ENCODE measurements at regions not wholly inside any gene's neighbourhood (a gene's known extent, or its start where the extent isn't known, plus 50 kb on each side); places are given as distances from the start of the nearest gene placed in this dataset.

GRCh38 chr5:44665101-44665701 is 143.5 kb upstream of the MRPS30 start:
- POLR2A ChIA-PET, result no interaction called here
- Histone ChIP-seq H2AFZ (ENCODE audit: low read depth) (no peak overlapping the region), H4K20me1 (ENCODE audit: insufficient read depth) (no peaks in the 10 kb centered on the region), H3K27me3 (ENCODE audit: insufficient read depth) (no peaks in the 10 kb centered on the region), H3K4me2 (no peak overlapping the region), H3K9me3 (no peaks in the 10 kb centered on the region), H3K4me3 (ENCODE audit: low read depth in 2 of 2, low read length in 1 of 2) (no peak overlapping the region), H3K36me3 (replicated peaks in 1 of 2; ENCODE audit: control insufficient read depth in 1 of 2, insufficient read depth in 2 of 2, low read length in 1 of 2) (no peaks in the 10 kb centered on the region), H3K27ac (ENCODE audit: low read depth in 2 of 2, low read length in 1 of 2) (no peak overlapping the region), H3F3A (replicated peaks; ENCODE audit: insufficient read depth) (no peaks in the 10 kb centered on the region), H3K9me2 (no peaks in the 10 kb centered on the region), H3K9ac (no peak overlapping the region), H3K4me1 (ENCODE audit: control insufficient read depth in 1 of 2, insufficient read depth in 2 of 2, low read depth in 1 of 2, low read length in 1 of 2) (no peaks in the 10 kb centered on the region), H3K79me2 (ENCODE audit: insufficient read depth) (no peaks in the 10 kb centered on the region)
- CTCF ChIA-PET, result no interaction called here
- DNase-seq, result no peak
- TF ChIP-seq EP300 (IDR thresholded peaks at IDR 0.05; ENCODE audit: borderline replicate concordance in 1 of 2, low read depth in 1 of 2, low read length in 1 of 2) (no peak), SMC3 (IDR thresholded peaks at IDR 0.05; ENCODE audit: low read depth, low read length) (no peak), NFIC (IDR thresholded peaks at IDR 0.05; ENCODE audit: borderline replicate concordance) (no peak), RAD21 (IDR thresholded peaks at IDR 0.05; ENCODE audit: low read length) (no peak), POLR2AphosphoS5 (IDR thresholded peaks at IDR 0.05; ENCODE audit: low read depth, low read length) (no peak), GABPA (IDR thresholded peaks at IDR 0.05; ENCODE audit: low read depth) (no peak), SIN3A (IDR thresholded peaks at IDR 0.05; ENCODE audit: borderline replicate concordance, low read depth, low read length) (no peak), MEF2A (IDR thresholded peaks at IDR 0.05; ENCODE audit: borderline replicate concordance, low read depth) (no peak)
- TF ChIP-seq, protein P1, sequence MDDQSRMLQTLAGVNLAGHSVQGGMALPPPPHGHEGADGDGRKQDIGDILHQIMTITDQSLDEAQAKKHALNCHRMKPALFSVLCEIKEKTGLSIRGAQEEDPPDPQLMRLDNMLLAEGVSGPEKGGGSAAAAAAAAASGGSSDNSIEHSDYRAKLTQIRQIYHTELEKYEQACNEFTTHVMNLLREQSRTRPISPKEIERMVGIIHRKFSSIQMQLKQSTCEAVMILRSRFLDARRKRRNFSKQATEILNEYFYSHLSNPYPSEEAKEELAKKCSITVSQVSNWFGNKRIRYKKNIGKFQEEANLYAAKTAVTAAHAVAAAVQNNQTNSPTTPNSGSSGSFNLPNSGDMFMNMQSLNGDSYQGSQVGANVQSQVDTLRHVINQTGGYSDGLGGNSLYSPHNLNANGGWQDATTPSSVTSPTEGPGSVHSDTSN (IDR thresholded peaks at IDR 0.05), result no peak
- TF ChIP-seq, protein P2, sequence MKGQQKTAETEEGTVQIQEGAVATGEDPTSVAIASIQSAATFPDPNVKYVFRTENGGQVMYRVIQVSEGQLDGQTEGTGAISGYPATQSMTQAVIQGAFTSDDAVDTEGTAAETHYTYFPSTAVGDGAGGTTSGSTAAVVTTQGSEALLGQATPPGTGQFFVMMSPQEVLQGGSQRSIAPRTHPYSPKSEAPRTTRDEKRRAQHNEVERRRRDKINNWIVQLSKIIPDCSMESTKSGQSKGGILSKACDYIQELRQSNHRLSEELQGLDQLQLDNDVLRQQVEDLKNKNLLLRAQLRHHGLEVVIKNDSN (IDR thresholded peaks at IDR 0.05; ENCODE audit: borderline replicate concordance, low read depth), result no peak
- WGBS (ENCODE audit: low lambda C conversion rate), result 15% methylated on average over 9 of the region's 9 CpGs

DNA sequence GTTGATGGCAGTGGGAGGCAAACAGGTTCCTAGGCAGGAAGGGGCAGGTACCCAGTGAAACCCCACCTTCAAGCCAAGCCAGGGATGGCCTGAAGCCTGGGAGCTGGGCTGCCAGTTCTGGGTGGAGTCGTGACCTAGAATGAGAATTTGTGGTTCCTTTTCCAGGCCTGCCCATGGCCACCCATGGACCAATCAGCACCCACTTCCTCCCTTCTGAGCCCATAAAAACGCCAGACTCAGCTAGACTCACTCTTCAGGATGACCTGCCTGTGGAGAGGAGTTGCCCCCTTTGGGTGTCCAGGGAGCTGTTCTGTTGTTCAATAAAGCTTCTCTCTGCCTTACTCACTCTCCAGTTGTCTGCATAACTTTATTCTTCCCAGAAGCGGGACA is 144.0 kb upstream of the MRPS30 start:
- H3K4me1 ChIP-seq (ENCODE audit: control insufficient read depth in 1 of 2, insufficient read depth in 2 of 2, low read depth in 1 of 2, low read length in 1 of 2), result no peaks in the 10 kb centered on the region
- TF ChIP-seq FOXJ3 (CRISPR knock-in tag; IDR thresholded peaks at IDR 0.05) (no peak), NFIC (IDR thresholded peaks at IDR 0.05; ENCODE audit: borderline replicate concordance) (no peak), RCOR1 (IDR thresholded peaks at IDR 0.05; ENCODE audit: low read length) (no peak), JUND (IDR thresholded peaks at IDR 0.05) (no peak), FOXM1 (IDR thresholded peaks at IDR 0.05; ENCODE audit: low read depth) (no peak), RFX5 (IDR thresholded peaks at IDR 0.05; ENCODE audit: low read length) (no peak), EZH2phosphoT487 (IDR thresholded peaks at IDR 0.05; ENCODE audit: borderline replicate concordance, low read depth) (no peak), TEAD4 (IDR thresholded peaks at IDR 0.05; ENCODE audit: borderline replicate concordance, insufficient read depth) (no peak), TAF1 (IDR thresholded peaks at IDR 0.05; ENCODE audit: borderline replicate concordance, low read depth, low read length) (no peak), RXRA (IDR thresholded peaks at IDR 0.05; ENCODE audit: borderline replicate concordance, low read depth) (no peak), EP300 (IDR thresholded peaks at IDR 0.05; ENCODE audit: borderline replicate concordance in 1 of 2, low read depth in 1 of 2, low read length in 1 of 2) (no peak), ZBTB33 (IDR thresholded peaks at IDR 0.05; ENCODE audit: borderline replicate concordance, low read depth) (no peak), GATA2 (CRISPR knock-in tag; IDR thresholded peaks at IDR 0.05) (no peak), SMC3 (IDR thresholded peaks at IDR 0.05; ENCODE audit: low read depth, low read length) (no peak), MEF2A (IDR thresholded peaks at IDR 0.05; ENCODE audit: borderline replicate concordance, low read depth) (no peak), IRF3 (IDR thresholded peaks at IDR 0.05; ENCODE audit: low read depth, low read length) (no peak)
- TF ChIP-seq, protein P1 (IDR thresholded peaks at IDR 0.05), result no peak
- no peaks in the 10 kb centered on the region for H4K20me1 ChIP-seq (ENCODE audit: insufficient read depth)
- ChIA-PET POLR2A (no interaction called here), CTCF (no interaction called here)
- H3K36me3 ChIP-seq (replicated peaks in 1 of 2; ENCODE audit: control insufficient read depth in 1 of 2, insufficient read depth in 2 of 2, low read length in 1 of 2), result no peaks in the 10 kb centered on the region
- H3F3A ChIP-seq (replicated peaks; ENCODE audit: insufficient read depth), result no peaks in the 10 kb centered on the region
- H3K9me3 ChIP-seq, result no peaks in the 10 kb centered on the region
- H2AFZ ChIP-seq (ENCODE audit: low read depth), result no peak overlapping the region
- H3K9ac ChIP-seq, result no peak overlapping the region
- WGBS (ENCODE audit: low lambda C conversion rate), result 25% methylated on average over 2 of the region's 3 CpGs
- H3K79me2 ChIP-seq (ENCODE audit: insufficient read depth), result no peaks in the 10 kb centered on the region
- H3K9me2 ChIP-seq, result no peaks in the 10 kb centered on the region
- H3K4me2 ChIP-seq, result no peak overlapping the region
- H3K27ac ChIP-seq (ENCODE audit: low read depth in 2 of 2, low read length in 1 of 2), result no peak overlapping the region
- H3K27me3 ChIP-seq (ENCODE audit: insufficient read depth), result no peaks in the 10 kb centered on the region
- no peak for DNase-seq
- H3K4me3 ChIP-seq (ENCODE audit: low read depth in 2 of 2, low read length in 1 of 2), result no peak overlapping the region
